Fibroblast of lung (primary cell): ENCODE measurements at regions not wholly inside any gene's neighbourhood (a gene's known extent, or its start where the extent isn't known, plus 50 kb on each side); places are given as distances from the start of the nearest gene placed in this dataset.

Experiments used
- DNase-seq, 2 donors: peaks; one replicate each; pipeline versions ENCODE4 v3.0.0 to v3.0.0-alpha.2; 2010; ENCODE audit warnings: low read depth in 2 of 2
- H2AFZ ChIP-seq: 2 replicates; pipeline ENCODE4 v1.5.1; 2012; ENCODE audit warnings: low read length, control low read depth, inconsistent platforms
- H3K27ac ChIP-seq: 2 replicates; pipeline ENCODE4 v1.5.1; 2011; ENCODE audit warnings: low read length, control low read depth; ENCODE audit not compliant: insufficient read depth
- H3K27me3 ChIP-seq: 2 replicates; pipeline ENCODE4 v1.5.1; 2011; ENCODE audit warnings: mild to moderate bottlenecking, low read length; ENCODE audit not compliant: control insufficient read depth, insufficient read depth
- H3K36me3 ChIP-seq: 2 replicates; pipeline ENCODE4 v1.5.1; 2011; ENCODE audit warnings: low read length; ENCODE audit not compliant: control insufficient read depth, insufficient read depth
- H3K4me1 ChIP-seq: 2 replicates; pipeline ENCODE4 v1.5.1; 2011; ENCODE audit warnings: low read length; ENCODE audit not compliant: control insufficient read depth, insufficient read depth; ENCODE audit errors: extremely low read depth
- H3K4me2 ChIP-seq: 2 replicates; pipeline ENCODE4 v1.5.1; 2011; ENCODE audit warnings: low read length, control low read depth; ENCODE audit not compliant: insufficient read depth; ENCODE audit errors: extremely low read depth
- H3K4me3 ChIP-seq, 4 experiments: fragments of 200-600 bp in 1 of 4; sonication (generic) in 1 of 4; replicated peaks in 1 of 4; 2 replicates each; pipeline ENCODE4 v1.5.1; 2011 to 2016; ENCODE audit warnings: low read length in 4 of 4, low read depth in 3 of 4, mild to moderate bottlenecking in 3 of 4, control low read depth in 2 of 4, inconsistent platforms in 1 of 4, mixed read lengths in 1 of 4; ENCODE audit not compliant: insufficient read depth in 1 of 4; ENCODE audit errors: control extremely low read depth in 1 of 4
- H3K79me2 ChIP-seq: 2 replicates; pipeline ENCODE4 v1.5.1; 2012; ENCODE audit warnings: mild to moderate bottlenecking, low read length, inconsistent platforms; ENCODE audit not compliant: control insufficient read depth, insufficient read depth
- H3K9ac ChIP-seq: 2 replicates; pipeline ENCODE4 v1.5.1; 2011; ENCODE audit warnings: mild to moderate bottlenecking, low read length, control low read depth; ENCODE audit not compliant: insufficient read depth
- H3K9me3 ChIP-seq: 2 replicates; pipeline ENCODE4 v1.5.1; 2012; ENCODE audit warnings: low read depth, low read length; ENCODE audit not compliant: control insufficient read depth, insufficient read depth
- H4K20me1 ChIP-seq: 2 replicates; pipeline ENCODE4 v1.5.1; 2011; ENCODE audit warnings: low read length; ENCODE audit not compliant: control insufficient read depth, insufficient read depth; ENCODE audit errors: extremely low read depth
- CTCF ChIP-seq, 2 donors: IDR thresholded peaks in 1 of 2; conservative IDR thresholded peaks in 1 of 2; 1 replicate in 1 of 2; 2 replicates in 1 of 2; pipeline ENCODE4 v1.5.1; 2011 to 2012; ENCODE audit warnings: low read length in 2 of 2, control low read depth in 1 of 2, inconsistent platforms in 1 of 2, low read depth in 1 of 2, mild to moderate bottlenecking in 1 of 2
- EZH2 ChIP-seq: IDR thresholded peaks from 2 replicates; pipeline ENCODE4 v1.5.1; 2012; ENCODE audit warnings: low read length, control low read depth, mild to moderate bottlenecking; ENCODE audit errors: missing control alignments

GRCh38 chr18:40930211-40930882 lies 1024.7 kb upstream of the PIK3C3 start:
- no peak overlapping the region for H3K4me2 ChIP-seq
- H3K9me3 ChIP-seq, result no peaks in the 10 kb centered on the region
- no peak overlapping the region for H3K9ac ChIP-seq
- no peaks in the 10 kb centered on the region for H3K4me1 ChIP-seq
- no peak for DNase-seq
- TF ChIP-seq CTCF (conservative IDR thresholded peaks at IDR 0.05 in 1 of 2, IDR thresholded peaks at IDR 0.05 in 1 of 2; ENCODE audit: low read depth in 1 of 2, low read length in 2 of 2) (no peak), EZH2 (no peak)
- H3K79me2 ChIP-seq, result no peaks in the 10 kb centered on the region
- H3K27ac ChIP-seq, result no peak overlapping the region
- H4K20me1 ChIP-seq, result no peaks in the 10 kb centered on the region
- no peaks in the 10 kb centered on the region for H3K36me3 ChIP-seq
- no peaks in the 10 kb centered on the region for H3K27me3 ChIP-seq
- no peak overlapping the region for H3K4me3 ChIP-seq
- H2AFZ ChIP-seq, result no peak overlapping the region

- no peaks in the 10 kb centered on the region for H3K79me2 ChIP-seq
- H3K4me1 ChIP-seq, result no peaks in the 10 kb centered on the region
- H4K20me1 ChIP-seq, result no peaks in the 10 kb centered on the region
- H3K27me3 ChIP-seq, result no peaks in the 10 kb centered on the region
- no peaks in the 10 kb centered on the region for H3K36me3 ChIP-seq
- no peak overlapping the region for H3K4me2 ChIP-seq
- no peak overlapping the region for H2AFZ ChIP-seq
- H3K9ac ChIP-seq, result no peak overlapping the region
- H3K27ac ChIP-seq, result no peak overlapping the region
- DNase-seq, result no peak
- H3K4me3 ChIP-seq, result no peak overlapping the region
- no peak for TF ChIP-seq EZH2
- no peak for TF ChIP-seq CTCF (conservative IDR thresholded peaks at IDR 0.05 in 1 of 2, IDR thresholded peaks at IDR 0.05 in 1 of 2; ENCODE audit: low read depth in 1 of 2, low read length in 2 of 2)
- H3K9me3 ChIP-seq, result no peaks in the 10 kb centered on the region
Observed at GRCh38 chr18:40929399-40929798, 1025.6 kb upstream of the PIK3C3 start.

GRCh38 chr18:40926679-40927078 lies 1028.4 kb upstream of the PIK3C3 start:
- no peaks in the 10 kb centered on the region for H3K79me2 ChIP-seq
- no peak overlapping the region for H3K4me2 ChIP-seq
- no peak overlapping the region for H3K27ac ChIP-seq
- no peak for TF ChIP-seq EZH2
- TF ChIP-seq CTCF (conservative IDR thresholded peaks at IDR 0.05 in 1 of 2, IDR thresholded peaks at IDR 0.05 in 1 of 2; ENCODE audit: low read depth in 1 of 2, low read length in 2 of 2), result no peak
- H3K4me3 ChIP-seq, result no peak overlapping the region
- H3K4me1 ChIP-seq, result no peaks in the 10 kb centered on the region
- no peaks in the 10 kb centered on the region for H4K20me1 ChIP-seq
- no peaks in the 10 kb centered on the region for H3K9me3 ChIP-seq
- no peaks in the 10 kb centered on the region for H3K27me3 ChIP-seq
- DNase-seq, result peak in 1 of 2 donors; percentile 39
- no peak overlapping the region for H3K9ac ChIP-seq
- no peaks in the 10 kb centered on the region for H3K36me3 ChIP-seq
- H2AFZ ChIP-seq, result no peak overlapping the region
